SH-SY5Y (cell line): ENCODE measurements at regions not wholly inside any gene's neighbourhood (a gene's known extent, or its start where the extent isn't known, plus 50 kb on each side); places are given as distances from the start of the nearest gene placed in this dataset.

Experiments used
- GATA2 ChIP-seq: IDR thresholded peaks from 2 replicates; pipeline ENCODE4 v1.6.1; 2011; ENCODE audit warnings: mild to moderate bottlenecking, low read depth, low read length
- GATA3 ChIP-seq: IDR thresholded peaks from 2 replicates; pipeline ENCODE4 v1.6.1; 2011; ENCODE audit warnings: low read depth, mild to moderate bottlenecking, low read length, moderate library complexity

DNA sequence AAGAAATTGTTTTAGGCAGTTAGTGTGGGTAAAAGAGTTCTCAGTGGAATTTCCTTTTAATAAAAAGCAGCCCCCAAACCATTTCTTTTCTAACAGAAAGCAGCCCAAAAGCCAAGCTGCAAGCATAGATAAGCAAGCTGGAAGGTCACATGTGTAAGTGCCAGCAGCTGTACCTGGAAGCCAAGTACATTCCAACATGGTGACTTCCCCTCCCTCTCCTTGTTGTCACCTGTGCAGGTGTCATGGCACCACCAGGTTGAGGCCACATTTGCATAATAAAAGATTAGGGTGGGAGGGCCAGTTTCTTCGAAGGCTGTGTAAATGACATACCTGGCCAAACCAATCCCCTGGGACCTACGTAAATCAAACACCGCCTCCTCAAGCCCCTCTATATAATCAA lies 240.3 kb upstream of the RAB4A start:
- TF ChIP-seq GATA2 (no peak), GATA3 (no peak)
